Calu3 (cell line): ENCODE measurements at regions not wholly inside any gene's neighbourhood (a gene's known extent, or its start where the extent isn't known, plus 50 kb on each side); places are given as distances from the start of the nearest gene placed in this dataset.

Source experiments
- BruUV-seq: library from RNA; stranded (reverse); fragments of 400-500 nt; replicated peaks from 2 replicates; lab custom pipeline; 2021; lab: Mats Ljungman, UMichigan
- CTCF ChIA-PET: fragments of 300-600 bp; sonication (Branson Sonifier 250); formaldehyde crosslinking; loops from one replicate; lab custom pipeline; 2022; ENCODE audit warnings: antibody characterized with exemption; lab: Charles Lee
- DNase-seq: peaks from one replicate; pipeline ENCODE4 v3.0.0; 2022
- H3K27ac Mint-ChIP-seq: one replicate; pipeline ENCODE4 v1.8.0; 2022; ENCODE audit warnings: mixed read lengths; ENCODE audit not compliant: unreplicated experiment
- H3K27me3 Mint-ChIP-seq: one replicate; pipeline ENCODE4 v1.8.0; 2022; ENCODE audit warnings: mixed read lengths; ENCODE audit not compliant: unreplicated experiment
- H3K36me3 Mint-ChIP-seq: one replicate; pipeline ENCODE4 v1.8.0; 2022; ENCODE audit warnings: mild to moderate bottlenecking, moderate library complexity, mixed read lengths; ENCODE audit not compliant: insufficient read depth, unreplicated experiment
- H3K4me1 Mint-ChIP-seq: one replicate; pipeline ENCODE4 v1.8.0; 2022; ENCODE audit warnings: mild to moderate bottlenecking, low read depth, mixed read lengths; ENCODE audit not compliant: unreplicated experiment
- H3K4me3 Mint-ChIP-seq: one replicate; pipeline ENCODE4 v1.8.0; 2022; ENCODE audit warnings: mild to moderate bottlenecking, low read depth, moderate library complexity, mixed read lengths; ENCODE audit not compliant: unreplicated experiment
- H3K9me3 Mint-ChIP-seq: one replicate; pipeline ENCODE4 v1.8.0; 2022; ENCODE audit warnings: low read depth, mixed read lengths; ENCODE audit not compliant: unreplicated experiment
- intact Hi-C: fragments of 100-400 bp; cut with micrococcal nuclease; formaldehyde crosslinking; loops from one replicate; pipeline ENCODE4 v1.10.0; 2022; ENCODE audit not compliant: unreplicated experiment
- TF ChIP-seq, protein P1 (sequence below): fragments of 200-600 bp; IDR thresholded peaks from one replicate; pipeline ENCODE4 v1.8.0; 2022; ENCODE audit warnings: antibody characterized with exemption; ENCODE audit not compliant: unreplicated experiment

DNA sequence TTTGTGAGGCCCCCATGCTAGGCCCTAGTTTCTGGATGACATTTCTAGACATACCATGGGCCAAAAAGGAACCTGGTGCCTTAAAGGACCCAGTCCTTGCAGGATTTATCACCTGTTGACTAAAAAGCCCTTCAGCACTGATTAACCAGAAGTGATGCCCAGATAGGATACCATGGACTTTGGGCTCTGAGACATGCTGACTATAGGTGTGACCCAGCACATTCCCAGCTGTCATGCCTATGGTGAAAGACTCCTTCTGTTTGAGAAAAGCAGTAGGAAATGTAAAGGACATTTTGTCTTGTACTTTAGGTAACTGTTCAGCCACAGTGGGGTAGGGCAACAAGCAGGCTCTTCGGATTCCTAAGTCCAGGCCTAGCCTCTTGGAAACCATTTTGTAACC, 724.2 kb downstream of the CD109 start:
- Mint-ChIP-seq H3K4me1 (no peaks in the 10 kb centered on the region), H3K27ac (peak overlapping the region; percentile 69), H3K27me3 (no peaks in the 10 kb centered on the region), H3K9me3 (no peaks in the 10 kb centered on the region), H3K4me3 (no peak overlapping the region), H3K36me3 (no peaks in the 10 kb centered on the region)
- DNase-seq: peak; percentile 7
- intact Hi-C loops: no loop called here
- CTCF ChIA-PET: no interaction called here
- TF ChIP-seq, protein P1, sequence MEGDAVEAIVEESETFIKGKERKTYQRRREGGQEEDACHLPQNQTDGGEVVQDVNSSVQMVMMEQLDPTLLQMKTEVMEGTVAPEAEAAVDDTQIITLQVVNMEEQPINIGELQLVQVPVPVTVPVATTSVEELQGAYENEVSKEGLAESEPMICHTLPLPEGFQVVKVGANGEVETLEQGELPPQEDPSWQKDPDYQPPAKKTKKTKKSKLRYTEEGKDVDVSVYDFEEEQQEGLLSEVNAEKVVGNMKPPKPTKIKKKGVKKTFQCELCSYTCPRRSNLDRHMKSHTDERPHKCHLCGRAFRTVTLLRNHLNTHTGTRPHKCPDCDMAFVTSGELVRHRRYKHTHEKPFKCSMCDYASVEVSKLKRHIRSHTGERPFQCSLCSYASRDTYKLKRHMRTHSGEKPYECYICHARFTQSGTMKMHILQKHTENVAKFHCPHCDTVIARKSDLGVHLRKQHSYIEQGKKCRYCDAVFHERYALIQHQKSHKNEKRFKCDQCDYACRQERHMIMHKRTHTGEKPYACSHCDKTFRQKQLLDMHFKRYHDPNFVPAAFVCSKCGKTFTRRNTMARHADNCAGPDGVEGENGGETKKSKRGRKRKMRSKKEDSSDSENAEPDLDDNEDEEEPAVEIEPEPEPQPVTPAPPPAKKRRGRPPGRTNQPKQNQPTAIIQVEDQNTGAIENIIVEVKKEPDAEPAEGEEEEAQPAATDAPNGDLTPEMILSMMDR: no peak
- no TSS peak for BruUV-seq

DNA sequence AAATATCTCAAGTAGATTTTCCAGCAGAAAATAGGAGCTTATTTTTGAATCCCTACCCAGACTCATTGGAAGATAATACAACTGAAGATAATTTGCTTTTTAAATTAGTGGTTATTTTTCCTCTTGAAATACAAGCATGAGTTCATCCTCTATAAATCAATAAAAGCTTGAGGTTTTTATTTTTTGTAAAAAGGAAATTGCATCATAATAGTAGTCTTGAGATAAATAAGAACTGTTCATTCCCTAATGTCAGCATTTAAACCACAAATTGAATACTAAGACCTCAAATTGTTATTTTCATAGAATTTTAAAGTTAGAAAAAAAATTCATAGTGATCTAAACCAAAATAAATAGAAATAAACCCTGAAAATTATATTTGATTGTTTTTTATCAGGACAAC, 719.1 kb downstream of the CD109 start:
- Mint-ChIP-seq H3K36me3 (no peaks in the 10 kb centered on the region), H3K9me3 (no peaks in the 10 kb centered on the region), H3K27ac (no peak overlapping the region), H3K4me1 (peaks cover 9% of the 10 kb centered on the region), H3K4me3 (no peak overlapping the region), H3K27me3 (no peaks in the 10 kb centered on the region)
- TF ChIP-seq, protein P1: no peak
- BruUV-seq: no TSS peak
- no peak for DNase-seq
- CTCF ChIA-PET: no interaction called here
- intact Hi-C loops: loop anchor here (10.0 kb wide), 3 partner anchors 430 to 580 kb away; no protein-coding TSS in a partner anchor

DNA sequence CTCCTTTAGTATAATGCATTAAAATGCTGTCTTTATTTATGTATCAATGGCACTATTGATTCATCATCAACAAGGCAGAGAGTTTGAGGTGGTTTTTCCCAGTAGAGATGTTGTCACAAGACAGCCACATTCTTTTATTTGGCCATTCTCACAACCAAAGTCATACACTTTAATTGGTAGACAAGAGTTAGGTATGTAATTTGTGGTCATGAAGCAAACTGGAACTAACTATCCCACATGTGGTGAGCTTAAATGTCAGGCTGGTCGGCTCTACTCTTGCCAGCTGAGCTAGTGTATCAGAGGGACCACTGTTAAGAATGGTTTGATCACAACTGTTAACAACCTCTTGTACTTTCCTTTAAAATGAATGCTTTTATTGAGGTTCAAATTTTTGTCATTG, 714.6 kb downstream of the CD109 start:
- CTCF ChIA-PET: no interaction called here
- Mint-ChIP-seq H3K27me3 (no peaks in the 10 kb centered on the region), H3K36me3 (no peaks in the 10 kb centered on the region), H3K27ac (no peak overlapping the region), H3K4me3 (no peak overlapping the region), H3K4me1 (peaks cover 9% of the 10 kb centered on the region), H3K9me3 (no peaks in the 10 kb centered on the region)
- DNase-seq: no peak
- intact Hi-C loops: loop anchor here (5.0 to 10.0 kb wide), 4 partner anchors 342 to 584 kb away; no protein-coding TSS in a partner anchor
- TF ChIP-seq, protein P1: no peak
- no TSS peak for BruUV-seq

DNA sequence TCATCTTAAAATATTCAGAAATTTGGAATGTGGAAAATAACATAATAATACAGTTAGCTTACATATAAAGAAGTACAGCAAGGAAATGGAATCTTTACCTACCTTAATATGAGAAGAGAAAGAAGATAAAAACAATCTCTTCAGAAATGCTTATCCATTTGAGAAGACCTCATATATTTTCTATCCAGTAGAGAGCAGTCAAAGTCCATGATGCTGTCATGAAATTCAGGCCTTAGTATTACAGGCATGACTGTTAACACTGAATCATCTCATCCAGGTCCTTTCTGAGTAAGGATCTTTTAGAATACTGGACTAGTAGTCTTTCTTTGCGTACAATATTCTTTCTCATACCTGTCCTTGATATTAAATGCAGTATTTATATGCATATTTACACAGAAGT, 713.4 kb downstream of the CD109 start:
- TF ChIP-seq, protein P1: peak; percentile 28
- no peak overlapping the region for H3K4me3 Mint-ChIP-seq
- no peaks in the 10 kb centered on the region for H3K36me3 Mint-ChIP-seq
- H3K27me3 Mint-ChIP-seq: no peaks in the 10 kb centered on the region
- no peak overlapping the region for H3K27ac Mint-ChIP-seq
- no peaks in the 10 kb centered on the region for H3K9me3 Mint-ChIP-seq
- peaks cover 9% of the 10 kb centered on the region for H3K4me1 Mint-ChIP-seq
- no TSS peak for BruUV-seq
- CTCF ChIA-PET: interaction anchor here (1.0 to 1.8 kb wide), 7 partner anchors 23 to 799 kb away, joined by 3 to 12 read pairs (median 4); partner anchors contain the start of gene COL12A1
- no peak for DNase-seq
- intact Hi-C loops: loop anchor here (1.0 to 5.0 kb wide), 3 partner anchors 166 to 795 kb away; no protein-coding TSS in a partner anchor
